Femur (tissue), 1 donor: ENCODE measurements at regions not wholly inside any gene's neighbourhood (a gene's known extent, or its start where the extent isn't known, plus 50 kb on each side); places are given as distances from the start of the nearest gene placed in this dataset.

Experiments
- DNase-seq: peaks from one replicate; pipeline ENCODE4 v3.0.0-alpha.2; 2017

DNA sequence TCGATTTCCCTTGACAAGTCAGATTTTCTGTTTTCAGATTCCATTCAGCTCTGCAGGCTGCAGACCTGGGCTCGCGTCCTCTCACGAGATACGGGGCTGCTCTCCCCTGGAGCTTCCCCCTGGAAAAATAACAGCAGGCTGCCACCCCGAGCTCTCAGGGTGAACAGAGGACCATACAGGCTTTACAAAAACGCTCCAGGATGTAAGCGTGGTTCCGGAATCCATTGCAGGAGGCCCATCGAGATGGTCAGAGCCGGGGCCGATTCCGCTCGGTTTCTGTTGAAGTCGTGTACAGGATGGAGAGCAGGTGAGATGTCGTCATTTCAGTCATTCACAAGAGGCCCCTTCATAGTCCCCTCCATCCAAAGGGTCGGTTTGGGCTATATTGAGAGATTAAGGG is 297.7 kb upstream of the IRX4 start:
- no peak for DNase-seq

- DNase-seq: no peak
These were observed 297.1 kb upstream of the IRX4 start for GRCh38 chr5:2179861-2180260.

- DNase-seq: no peak
These were observed 295.8 kb upstream of the IRX4 start for GRCh38 chr5:2178528-2178927.

GRCh38 chr5:2178071-2178477 is 295.3 kb upstream of the IRX4 start:
- no peak for DNase-seq

DNA sequence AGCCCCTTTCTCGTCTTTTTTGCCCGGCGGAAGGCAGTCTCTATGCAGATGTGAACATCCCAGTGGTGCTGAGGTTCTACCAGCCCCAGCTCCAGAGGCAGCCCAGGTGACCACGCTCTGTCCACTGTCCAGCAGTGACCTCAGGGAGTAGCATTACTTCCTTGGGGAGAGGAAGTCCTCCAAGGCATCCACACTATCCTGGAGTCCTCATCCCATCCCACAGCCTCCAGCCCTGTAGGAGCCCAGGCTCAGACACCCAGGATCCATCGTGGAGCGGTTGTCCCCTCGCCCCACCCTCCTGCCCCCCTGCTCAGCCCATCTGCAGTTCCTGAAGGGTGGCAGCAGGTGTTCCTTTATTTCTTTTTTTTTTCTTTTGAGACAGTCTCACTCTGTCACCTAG is 294.5 kb upstream of the IRX4 start:
- DNase-seq: no peak

- DNase-seq: no peak
These were observed 293.9 kb upstream of the IRX4 start for GRCh38 chr5:2176581-2176980.

DNA sequence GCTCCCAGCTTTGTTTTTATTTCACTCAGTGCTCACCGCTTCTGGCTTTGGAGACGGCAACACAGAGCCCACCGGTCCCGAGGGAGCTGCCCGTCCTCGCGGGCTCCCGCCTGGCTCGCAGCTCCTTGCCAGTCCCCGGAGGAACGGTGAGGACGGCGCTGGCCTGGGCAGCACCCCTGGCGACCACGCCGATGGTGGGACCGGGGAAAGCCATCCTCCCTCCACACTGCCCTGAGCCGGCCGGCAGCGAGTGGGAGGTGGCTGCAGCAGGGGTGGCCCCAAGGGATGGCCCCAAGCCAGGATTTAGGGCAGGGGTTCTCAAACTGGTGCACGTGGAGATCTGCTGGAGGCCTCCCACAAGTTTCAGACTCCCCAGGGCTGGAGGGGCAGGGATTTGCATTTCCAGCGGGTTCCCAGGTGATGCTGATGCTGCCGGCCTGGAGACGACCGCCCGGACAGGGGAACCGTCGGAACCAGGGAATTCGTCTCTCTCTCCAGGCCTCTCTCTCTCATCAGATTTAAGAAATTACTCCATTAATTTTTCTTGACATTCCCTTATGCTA is 293.2 kb upstream of the IRX4 start:
- no peak for DNase-seq

GRCh38 chr5:2175041-2175440 is 292.3 kb upstream of the IRX4 start:
- no peak for DNase-seq

DNA sequence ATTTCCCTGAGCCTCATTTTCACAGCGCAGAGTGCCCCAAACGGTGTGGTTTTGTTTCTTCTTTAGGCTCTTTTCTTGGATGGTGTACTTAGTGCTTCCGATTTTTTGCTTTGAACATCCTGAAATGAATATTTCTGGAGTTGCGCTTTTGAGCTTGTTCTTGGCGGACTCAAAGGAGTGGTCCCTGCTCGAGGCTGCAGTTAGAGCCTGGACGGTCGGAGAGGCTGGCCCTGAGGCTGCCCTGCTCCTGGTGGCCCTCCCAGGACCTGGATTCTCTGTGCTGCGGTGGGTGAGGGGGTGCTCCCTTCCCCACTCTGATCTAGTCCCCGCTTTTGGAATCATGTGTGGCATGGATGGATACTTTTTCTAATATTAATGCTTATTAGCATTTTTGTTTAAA is 291.8 kb upstream of the IRX4 start:
- DNase-seq: no peak

GRCh38 chr5:2173151-2173834 is 290.6 kb upstream of the IRX4 start:
- DNase-seq: peak; percentile 36

DNA sequence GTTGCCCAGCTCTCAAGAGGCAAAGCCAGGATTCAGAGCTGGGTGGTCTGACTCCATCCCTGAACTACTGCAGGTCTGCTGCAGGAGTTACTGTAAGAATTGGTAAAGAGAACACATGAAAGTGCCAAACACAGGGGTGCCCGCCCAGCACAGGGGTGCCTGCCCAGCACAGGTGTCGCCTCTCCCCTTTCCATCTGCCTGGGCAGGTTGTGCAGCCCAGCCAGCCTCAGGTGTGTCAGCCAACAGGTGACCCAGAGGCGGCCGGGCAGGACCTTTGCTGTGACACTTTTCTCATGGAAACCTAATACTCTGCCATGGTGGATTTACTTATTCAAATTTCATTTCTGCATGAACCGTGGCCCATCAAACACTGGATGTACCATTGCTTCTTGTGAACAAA is 289.7 kb upstream of the IRX4 start:
- no peak for DNase-seq

- DNase-seq: no peak
These were observed 288.0 kb upstream of the IRX4 start for GRCh38 chr5:2170761-2171160.

DNA sequence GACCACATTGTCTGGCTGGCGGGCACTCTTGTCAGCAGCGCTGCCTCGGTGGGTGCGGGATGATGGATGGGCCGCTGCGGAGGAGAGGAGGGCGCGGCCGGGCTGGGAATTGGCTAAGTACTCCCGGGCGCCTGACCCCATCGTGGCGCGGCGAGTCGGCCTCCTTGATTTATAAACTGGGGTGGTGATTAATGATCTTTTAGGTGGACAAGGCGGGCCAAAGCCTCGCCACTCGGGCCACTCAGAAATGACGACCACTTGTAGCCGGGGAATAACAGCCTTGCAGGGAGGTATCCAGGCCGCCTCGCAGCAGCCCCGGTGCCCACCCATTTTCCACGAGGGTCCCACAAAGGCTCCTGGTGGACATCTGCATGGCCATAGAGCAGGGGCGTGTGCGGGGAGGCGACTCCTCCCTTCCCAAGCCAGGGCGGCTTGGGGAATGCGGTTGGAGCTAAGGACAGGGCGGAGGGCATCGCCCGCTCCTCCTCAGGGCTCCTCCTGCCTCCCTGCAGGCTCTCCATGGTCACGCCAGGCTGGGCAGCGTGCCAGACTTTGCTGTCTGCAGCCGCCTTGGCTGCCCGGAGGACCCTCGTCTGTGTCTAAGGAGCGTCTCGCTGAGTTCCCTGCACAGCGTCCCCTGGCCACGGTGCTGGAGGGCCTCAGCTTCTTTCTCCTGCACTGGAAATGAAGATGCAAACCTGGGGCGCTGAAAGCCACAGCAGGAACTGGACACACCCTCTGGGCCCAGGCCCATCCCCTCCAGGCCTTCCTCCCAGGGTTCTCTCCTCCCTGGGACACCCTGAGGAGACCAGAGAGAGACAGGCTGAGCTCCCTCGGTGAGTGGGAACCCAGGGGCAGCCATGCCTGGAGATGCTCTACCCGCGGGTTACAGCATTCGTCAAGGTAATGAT is 287.4 kb upstream of the IRX4 start:
- DNase-seq: peak; percentile 31

GRCh38 chr5:2169430-2169808 is 286.7 kb upstream of the IRX4 start:
- DNase-seq: no peak

DNA sequence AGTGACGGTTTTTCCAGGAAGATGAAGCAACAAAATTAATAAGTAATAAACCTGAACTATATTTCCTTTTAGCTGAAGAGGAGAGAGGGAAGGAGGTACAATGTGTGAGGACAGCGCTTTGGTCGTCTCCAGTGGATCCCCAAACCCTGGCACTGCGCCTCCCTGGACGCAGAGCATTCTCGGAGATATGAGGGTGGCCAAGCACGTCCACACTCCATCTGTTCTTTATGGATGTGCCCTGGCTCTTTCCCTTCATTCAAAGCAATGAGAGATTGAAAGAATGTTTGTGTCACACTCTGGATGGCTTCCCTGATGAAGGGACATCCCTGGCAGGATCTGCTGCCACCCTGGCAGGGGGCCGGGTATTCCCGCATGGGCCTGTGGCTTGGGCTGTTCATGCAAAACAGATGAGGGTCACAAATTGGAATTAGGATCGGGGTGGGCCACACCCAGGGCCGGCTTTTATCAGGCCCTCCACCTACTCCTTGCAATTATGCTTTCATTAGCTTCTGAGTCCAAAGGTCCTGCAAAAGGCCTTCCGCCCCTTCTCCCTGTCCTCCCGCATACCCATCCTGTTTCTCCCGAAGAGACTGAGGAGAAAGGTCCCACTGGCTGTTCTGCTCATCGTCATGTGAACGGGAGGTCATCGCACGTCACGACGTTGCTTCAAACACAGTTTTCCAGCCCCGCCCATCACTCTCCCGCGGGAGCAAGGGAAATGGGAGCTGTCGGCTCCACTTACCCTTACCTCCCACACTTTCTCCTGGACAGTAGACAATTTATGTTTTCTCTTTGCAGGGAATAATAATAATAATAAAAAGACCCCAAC is 286.1 kb upstream of the IRX4 start:
- DNase-seq: no peak

GRCh38 chr5:2167671-2168070 is 284.9 kb upstream of the IRX4 start:
- DNase-seq: no peak

DNA sequence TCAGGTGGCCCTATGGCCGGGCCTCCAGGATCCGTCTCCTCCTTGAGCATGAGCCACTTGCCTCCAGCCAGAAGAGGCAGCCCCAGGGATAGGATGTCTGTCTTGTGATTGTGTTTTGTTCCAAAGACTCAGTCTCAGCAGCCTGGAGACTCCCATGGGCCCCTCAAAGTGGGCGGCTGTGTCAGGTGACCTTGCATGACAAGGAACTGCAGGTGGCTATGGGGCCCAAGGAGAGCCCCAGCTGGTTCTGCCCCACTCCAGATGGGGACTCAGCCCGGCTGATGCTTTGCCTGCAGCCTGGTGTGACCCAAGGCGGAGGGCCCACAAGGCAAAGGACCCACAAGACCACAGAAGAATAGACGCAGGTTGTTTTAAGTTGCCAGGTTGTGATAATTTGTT is 284.3 kb upstream of the IRX4 start:
- DNase-seq: no peak

- no peak for DNase-seq
These were observed 283.7 kb upstream of the IRX4 start for GRCh38 chr5:2166306-2166978.

DNA sequence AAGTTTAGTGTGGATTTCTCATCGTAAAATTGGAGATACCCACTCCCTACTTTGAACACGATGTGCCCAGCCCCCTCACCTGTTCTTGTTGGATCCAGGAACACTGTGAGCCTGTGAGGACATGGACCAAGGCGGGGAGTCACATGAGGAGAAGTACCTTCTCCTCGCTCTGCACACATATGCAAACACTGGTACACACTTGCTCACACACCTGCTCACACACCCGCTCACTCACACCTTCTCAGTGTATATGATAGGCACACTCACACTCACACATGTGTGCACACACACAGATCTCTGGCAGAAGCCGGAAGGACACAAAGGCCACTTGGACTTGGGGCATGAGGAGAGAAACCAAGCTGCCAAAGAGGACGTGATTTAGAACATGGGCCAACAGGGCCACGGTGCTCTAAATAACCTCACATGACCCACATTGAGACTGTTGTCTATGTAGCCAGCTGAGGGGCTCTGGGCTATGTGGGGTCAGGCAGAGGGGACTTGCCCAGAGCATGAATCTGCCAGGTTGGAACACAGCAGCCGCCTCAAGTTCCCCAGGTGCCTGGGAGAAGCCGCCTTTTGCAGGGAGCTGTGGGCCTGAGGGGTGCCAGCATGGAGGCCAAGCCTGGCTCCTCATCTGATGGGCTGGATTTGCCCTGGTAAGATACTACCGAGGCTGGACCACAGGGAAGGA is 283.0 kb upstream of the IRX4 start:
- no peak for DNase-seq

DNA sequence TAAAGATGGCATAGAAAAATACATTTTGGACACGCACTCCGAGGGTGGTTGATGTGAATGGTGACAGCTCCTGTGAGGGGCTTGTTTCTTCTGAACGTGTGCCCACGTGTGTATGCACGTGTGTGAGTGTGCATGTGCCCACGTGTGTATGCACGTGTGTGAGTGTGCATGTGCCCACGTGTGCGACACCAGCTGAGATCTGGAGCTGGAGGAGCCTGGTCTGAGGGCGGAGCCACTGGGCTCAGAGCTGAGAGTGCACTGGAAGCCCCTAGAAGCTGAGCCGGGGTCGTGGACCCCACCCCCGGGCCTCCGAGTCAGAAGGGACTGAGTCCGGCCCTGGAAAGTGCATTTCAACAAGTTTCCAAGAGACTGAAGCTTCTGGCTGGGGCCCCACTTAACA is 282.5 kb upstream of the IRX4 start:
- DNase-seq: no peak

DNA sequence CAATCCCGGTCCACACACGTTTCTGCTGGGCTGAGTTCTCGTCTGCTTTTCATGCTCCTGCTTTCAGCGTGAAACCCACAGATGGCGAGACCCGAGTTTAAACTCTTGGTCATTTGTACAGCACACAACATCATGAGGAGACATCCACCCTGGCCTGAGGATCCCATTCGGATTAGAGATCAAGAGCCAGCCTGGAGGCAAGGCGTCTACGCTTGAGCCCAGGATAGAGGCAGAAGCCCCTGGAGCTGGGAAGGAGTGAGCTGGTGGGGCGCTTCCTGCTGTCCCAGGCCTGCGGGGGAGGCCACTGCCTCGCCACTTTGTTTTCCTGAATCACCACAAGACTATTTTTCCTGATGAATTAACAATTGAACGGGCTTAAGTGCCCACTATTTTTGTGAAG is 281.9 kb upstream of the IRX4 start:
- DNase-seq: no peak

GRCh38 chr5:2163940-2164490 is 281.3 kb upstream of the IRX4 start:
- DNase-seq: no peak
